ENCODE measurements at regions not wholly inside any gene's neighbourhood (a gene's known extent, or its start where the extent isn't known, plus 50 kb on each side); places are given as distances from the start of the nearest gene placed in this dataset.

DNA sequence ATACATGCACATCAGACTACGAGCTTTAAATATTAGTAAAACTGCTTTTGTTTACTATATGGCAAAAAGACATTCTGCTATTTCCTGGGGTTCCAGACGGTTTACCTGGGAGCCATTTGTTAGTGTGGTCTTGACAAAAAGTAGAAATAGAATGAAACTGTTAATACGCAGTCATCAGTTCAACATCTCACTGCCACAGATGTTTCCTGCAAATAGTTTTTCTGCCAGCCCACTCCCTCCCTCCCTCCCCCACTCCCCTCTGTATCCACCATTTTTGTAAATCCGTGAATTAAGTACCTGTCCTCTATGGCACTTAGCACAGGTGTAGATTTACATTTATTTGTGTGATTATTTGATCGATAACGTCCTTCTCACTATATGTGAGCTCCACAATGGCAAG lies 74.6 kb upstream of the TPK1 start:
- no peak overlapping the region for H3K27ac ChIP-seq (ENCODE audit: low read depth, low read length, poor library complexity, severe bottlenecking)
- H2AFZ ChIP-seq (ENCODE audit: low read length) = no peak overlapping the region
- no peaks in the 10 kb centered on the region for H3K79me2 ChIP-seq (ENCODE audit: insufficient read depth, low read length)
- H3K9me2 ChIP-seq (ENCODE audit: low read depth, low read length) = no peaks in the 10 kb centered on the region
- TF ChIP-seq CTCF (IDR thresholded peaks at IDR 0.05; ENCODE audit: low read length) (no peak), EZH2 (IDR thresholded peaks at IDR 0.05; ENCODE audit: borderline replicate concordance, low read length) (no peak)
- H4K20me1 ChIP-seq (ENCODE audit: insufficient read depth, low read length) = no peaks in the 10 kb centered on the region
- no peak overlapping the region for H3K4me2 ChIP-seq (ENCODE audit: low read length)
- H3K9me3 ChIP-seq (ENCODE audit: low read length) = no peaks in the 10 kb centered on the region
- no peaks in the 10 kb centered on the region for H3F3A ChIP-seq (ENCODE audit: insufficient read depth, low read length)
- H3K4me1 ChIP-seq (ENCODE audit: insufficient read depth, low read length, severe bottlenecking) = peaks cover 4% of the 10 kb centered on the region
- no peak overlapping the region for H3K4me3 ChIP-seq (ENCODE audit: low read depth, low read length, poor library complexity, severe bottlenecking)
- no peaks in the 10 kb centered on the region for H3K27me3 ChIP-seq (ENCODE audit: insufficient read depth, low read length)
- no peaks in the 10 kb centered on the region for H3K36me3 ChIP-seq (ENCODE audit: insufficient read depth, low read length)
- H3K9ac ChIP-seq (ENCODE audit: low read length) = no peak overlapping the region

GRCh38 chr7:144908943-144909556 lies 73.2 kb upstream of the TPK1 start:
- no peaks in the 10 kb centered on the region for H3K27me3 ChIP-seq (ENCODE audit: insufficient read depth, low read length)
- H4K20me1 ChIP-seq (ENCODE audit: insufficient read depth, low read length) = no peaks in the 10 kb centered on the region
- H3K9me2 ChIP-seq (ENCODE audit: low read depth, low read length) = no peaks in the 10 kb centered on the region
- no peak overlapping the region for H3K27ac ChIP-seq (ENCODE audit: low read depth, low read length, poor library complexity, severe bottlenecking)
- no peak overlapping the region for H3K4me2 ChIP-seq (ENCODE audit: low read length)
- no peak overlapping the region for H3K4me3 ChIP-seq (ENCODE audit: low read depth, low read length, poor library complexity, severe bottlenecking)
- no peaks in the 10 kb centered on the region for H3F3A ChIP-seq (ENCODE audit: insufficient read depth, low read length)
- H3K4me1 ChIP-seq (ENCODE audit: insufficient read depth, low read length, severe bottlenecking) = peaks cover 4% of the 10 kb centered on the region
- no peaks in the 10 kb centered on the region for H3K36me3 ChIP-seq (ENCODE audit: insufficient read depth, low read length)
- H3K9ac ChIP-seq (ENCODE audit: low read length) = no peak overlapping the region
- H3K9me3 ChIP-seq (ENCODE audit: low read length) = no peaks in the 10 kb centered on the region
- TF ChIP-seq EZH2 (IDR thresholded peaks at IDR 0.05; ENCODE audit: borderline replicate concordance, low read length) = no peak
- no peak for TF ChIP-seq CTCF (IDR thresholded peaks at IDR 0.05; ENCODE audit: low read length)
- no peaks in the 10 kb centered on the region for H3K79me2 ChIP-seq (ENCODE audit: insufficient read depth, low read length)
- no peak overlapping the region for H2AFZ ChIP-seq (ENCODE audit: low read length)

DNA sequence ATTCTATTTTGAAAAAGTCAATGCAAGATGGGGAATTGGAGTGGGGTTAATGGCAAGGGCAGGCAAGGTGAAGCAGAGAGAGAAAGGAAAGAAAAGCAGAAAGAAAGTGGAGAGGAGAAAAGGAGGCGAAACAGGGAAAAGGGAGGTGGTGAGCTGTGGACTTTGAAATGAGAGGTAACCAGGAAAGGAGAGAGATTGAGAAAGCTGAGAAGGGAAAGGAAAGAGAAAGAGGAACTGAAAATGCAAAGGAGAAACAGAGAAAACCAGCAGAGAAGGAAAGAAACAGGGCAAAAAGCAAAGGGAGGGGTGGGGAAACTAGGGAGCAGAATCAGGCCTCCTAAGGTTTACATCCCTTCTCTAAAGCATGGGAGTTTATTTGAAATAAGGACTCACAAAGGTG lies 72.5 kb upstream of the TPK1 start:
- peaks cover 4% of the 10 kb centered on the region for H3K4me1 ChIP-seq (ENCODE audit: insufficient read depth, low read length, severe bottlenecking)
- no peak for TF ChIP-seq CTCF (IDR thresholded peaks at IDR 0.05; ENCODE audit: low read length)
- TF ChIP-seq EZH2 (IDR thresholded peaks at IDR 0.05; ENCODE audit: borderline replicate concordance, low read length) = no peak
- H3K9me3 ChIP-seq (ENCODE audit: low read length) = no peaks in the 10 kb centered on the region
- no peak overlapping the region for H3K4me2 ChIP-seq (ENCODE audit: low read length)
- H3K9me2 ChIP-seq (ENCODE audit: low read depth, low read length) = no peaks in the 10 kb centered on the region
- H3K9ac ChIP-seq (ENCODE audit: low read length) = no peak overlapping the region
- no peaks in the 10 kb centered on the region for H3K36me3 ChIP-seq (ENCODE audit: insufficient read depth, low read length)
- H3K27me3 ChIP-seq (ENCODE audit: insufficient read depth, low read length) = no peaks in the 10 kb centered on the region
- H2AFZ ChIP-seq (ENCODE audit: low read length) = no peak overlapping the region
- no peaks in the 10 kb centered on the region for H3K79me2 ChIP-seq (ENCODE audit: insufficient read depth, low read length)
- no peaks in the 10 kb centered on the region for H3F3A ChIP-seq (ENCODE audit: insufficient read depth, low read length)
- H3K27ac ChIP-seq (ENCODE audit: low read depth, low read length, poor library complexity, severe bottlenecking) = no peak overlapping the region
- H4K20me1 ChIP-seq (ENCODE audit: insufficient read depth, low read length) = no peaks in the 10 kb centered on the region
- no peak overlapping the region for H3K4me3 ChIP-seq (ENCODE audit: low read depth, low read length, poor library complexity, severe bottlenecking)

Measured in OCI-LY1 (cell line).